Endodermal cell (in vitro differentiated cells): ENCODE measurements at regions not wholly inside any gene's neighbourhood (a gene's known extent, or its start where the extent isn't known, plus 50 kb on each side); places are given as distances from the start of the nearest gene placed in this dataset.

Source experiments
- DNase-seq: peaks from one replicate; pipeline ENCODE4 v3.0.0-alpha.2; 2017
- H3K27ac ChIP-seq: 2 replicates; pipeline ENCODE4 v1.5.1; 2013; ENCODE audit warnings: mild to moderate bottlenecking, low read depth, low read length, moderate library complexity
- H3K27me3 ChIP-seq: 2 replicates; pipeline ENCODE4 v1.6.1; 2013; ENCODE audit warnings: mild to moderate bottlenecking, low read length, moderate library complexity; ENCODE audit not compliant: insufficient read depth, control insufficient read depth, poor library complexity, severe bottlenecking
- H3K36me3 ChIP-seq: 2 replicates; pipeline ENCODE4 v1.7.0; 2013; ENCODE audit warnings: mild to moderate bottlenecking, low read length, moderate library complexity; ENCODE audit not compliant: control insufficient read depth, insufficient read depth
- H3K4me1 ChIP-seq: one replicate; pipeline ENCODE4 v1.7.0; 2013; ENCODE audit warnings: low read length; ENCODE audit not compliant: control insufficient read depth, insufficient read depth
- H3K4me3 ChIP-seq: 2 replicates; pipeline ENCODE4 v1.5.1; 2013; ENCODE audit warnings: mild to moderate bottlenecking, low read length, moderate library complexity
- H3K9ac ChIP-seq: 2 replicates; pipeline ENCODE4 v1.6.1; 2013; ENCODE audit warnings: mild to moderate bottlenecking, low read length, moderate library complexity; ENCODE audit not compliant: poor library complexity, severe bottlenecking; ENCODE audit errors: extremely low read depth
- H3K9me3 ChIP-seq: 2 replicates; pipeline ENCODE4 v1.6.1; 2013; ENCODE audit warnings: mild to moderate bottlenecking, low read length, moderate library complexity; ENCODE audit not compliant: control insufficient read depth
- H3K27ac Mint-ChIP-seq: 2 replicates; pipeline ENCODE4 v1.8.0; 2020; ENCODE audit warnings: mixed read lengths
- H3K27me3 Mint-ChIP-seq: 2 replicates; pipeline ENCODE4 v1.8.0; 2021; ENCODE audit warnings: mild to moderate bottlenecking, mixed read lengths; ENCODE audit not compliant: insufficient read depth
- H3K36me3 Mint-ChIP-seq: 2 replicates; pipeline ENCODE4 v1.8.0; 2020; ENCODE audit warnings: low read depth, mixed read lengths
- H3K4me1 Mint-ChIP-seq: 2 replicates; pipeline ENCODE4 v1.8.0; 2020; ENCODE audit warnings: mixed read lengths
- H3K4me3 Mint-ChIP-seq: 2 replicates; pipeline ENCODE4 v1.8.0; 2020; ENCODE audit warnings: mild to moderate bottlenecking, moderate library complexity, mixed read lengths
- H3K9me3 Mint-ChIP-seq: 2 replicates; pipeline ENCODE4 v1.8.0; 2020; ENCODE audit warnings: mild to moderate bottlenecking, mixed read lengths
- CTCF ChIP-seq: fragments of 200-600 bp; sonication (generic); conservative IDR thresholded peaks from 2 replicates; pipeline ENCODE4 v1.5.0; 2021; ENCODE audit warnings: antibody characterized with exemption, mild to moderate bottlenecking
- WGBS, 2 experiments: methylation state at CpG; one replicate each; pipeline versions ENCODE4 v1.1.5 to v1.1.7; 2013; ENCODE audit warnings: missing lambda C conversion rate in 2 of 2, mixed read lengths in 1 of 2; ENCODE audit not compliant: insufficient coverage in 1 of 2, insufficient read length in 1 of 2; 5-methylcytosine and 5-hydroxymethylcytosine counted together

GRCh38 chr12:60165781-60166180, 570.0 kb downstream of the SLC16A7 start:
- Mint-ChIP-seq H3K4me3 (no peak overlapping the region), H3K27me3 (no peaks in the 10 kb centered on the region), H3K36me3 (no peaks in the 10 kb centered on the region), H3K27ac (no peak overlapping the region), H3K9me3 (no peaks in the 10 kb centered on the region), H3K4me1 (no peaks in the 10 kb centered on the region)
- no peak overlapping the region for H3K27ac ChIP-seq
- H3K4me3 ChIP-seq, result no peak overlapping the region
- no peak overlapping the region for H3K9ac ChIP-seq
- no peaks in the 10 kb centered on the region for H3K9me3 ChIP-seq
- no peaks in the 10 kb centered on the region for H3K4me1 ChIP-seq
- no peak for DNase-seq
- WGBS, 2 experiments, result 81 to 83% methylated on average over 1 to 2 of the region's 2 CpGs
- TF ChIP-seq CTCF, result no peak
- no peaks in the 10 kb centered on the region for H3K36me3 ChIP-seq
- no peaks in the 10 kb centered on the region for H3K27me3 ChIP-seq

GRCh38 chr12:60168441-60168840, 572.6 kb downstream of the SLC16A7 start:
- no peaks in the 10 kb centered on the region for H3K4me1 ChIP-seq
- no peaks in the 10 kb centered on the region for H3K4me1 Mint-ChIP-seq
- H3K36me3 ChIP-seq, result no peaks in the 10 kb centered on the region
- H3K9me3 ChIP-seq, result no peaks in the 10 kb centered on the region
- WGBS, 2 experiments, result 89 to 93% methylated on average over 1 to 5 of the region's 5 CpGs
- no peak overlapping the region for H3K9ac ChIP-seq
- no peaks in the 10 kb centered on the region for H3K36me3 Mint-ChIP-seq
- no peak overlapping the region for H3K27ac ChIP-seq
- no peaks in the 10 kb centered on the region for H3K9me3 Mint-ChIP-seq
- H3K27ac Mint-ChIP-seq, result no peak overlapping the region
- no peaks in the 10 kb centered on the region for H3K27me3 ChIP-seq
- no peak for DNase-seq
- TF ChIP-seq CTCF, result no peak
- H3K4me3 ChIP-seq, result no peak overlapping the region
- H3K27me3 Mint-ChIP-seq, result no peaks in the 10 kb centered on the region
- no peak overlapping the region for H3K4me3 Mint-ChIP-seq

GRCh38 chr12:60169904-60170303, 574.1 kb downstream of the SLC16A7 start:
- Mint-ChIP-seq H3K4me3 (no peak overlapping the region), H3K9me3 (no peaks in the 10 kb centered on the region), H3K4me1 (no peaks in the 10 kb centered on the region), H3K36me3 (no peaks in the 10 kb centered on the region), H3K27ac (no peak overlapping the region), H3K27me3 (no peaks in the 10 kb centered on the region)
- Histone ChIP-seq H3K9me3 (no peaks in the 10 kb centered on the region), H3K4me1 (no peaks in the 10 kb centered on the region), H3K4me3 (no peak overlapping the region), H3K27ac (no peak overlapping the region), H3K27me3 (no peaks in the 10 kb centered on the region), H3K9ac (no peak overlapping the region), H3K36me3 (no peaks in the 10 kb centered on the region)
- no peak for DNase-seq
- TF ChIP-seq CTCF, result no peak
- 100% methylated on average over 2 of the region's 5 CpGs; no CpG with 5 or more reads in 1 of the 2 experiments for WGBS, 2 experiments
